ENCODE measurements at regions not wholly inside any gene's neighbourhood (a gene's known extent, or its start where the extent isn't known, plus 50 kb on each side); places are given as distances from the start of the nearest gene placed in this dataset.
A peak's percentile ranks its signal among the peaks of the same experiment; 100 is the strongest.
"Not testable (repeated sequence)": the region's sequence is repeated elsewhere in the genome, so short reads cannot be mapped to it uniquely, and the experiment has no call there.

GRCh38 chr4:189655817-189656216 lies 284.9 kb upstream of the FRG1 start:
- DNase-seq, result not testable (repeated sequence)

GRCh38 chr4:189656641-189657040 lies 284.0 kb upstream of the FRG1 start:
- DNase-seq, result peak; percentile 56

- peak; percentile 95 for DNase-seq
Observed at GRCh38 chr4:189658259-189658658, 282.4 kb upstream of the FRG1 start.

- DNase-seq, result peak; percentile 64
Observed at GRCh38 chr4:189658831-189659230, 281.8 kb upstream of the FRG1 start.

- DNase-seq, result no peak
Observed at GRCh38 chr4:189659287-189659686, 281.4 kb upstream of the FRG1 start.

GRCh38 chr4:189660722-189661360 lies 279.8 kb upstream of the FRG1 start:
- DNase-seq, result no peak

GRCh38 chr4:189664693-189665250 lies 275.9 kb upstream of the FRG1 start:
- no peak for DNase-seq

GRCh38 chr4:189665712-189666305 lies 274.9 kb upstream of the FRG1 start:
- not testable (repeated sequence) for DNase-seq

- DNase-seq, result not testable (repeated sequence)
Observed at GRCh38 chr4:189667386-189667785, 273.3 kb upstream of the FRG1 start.

GRCh38 chr4:189697675-189698245 lies 242.9 kb upstream of the FRG1 start:
- not testable (repeated sequence) for DNase-seq

GRCh38 chr4:189703000-189703399 lies 237.7 kb upstream of the FRG1 start:
- not testable (repeated sequence) for DNase-seq

- not testable (repeated sequence) for DNase-seq
Observed at GRCh38 chr4:189706821-189707220, 233.9 kb upstream of the FRG1 start.

- not testable (repeated sequence) for DNase-seq
Observed at GRCh38 chr4:189707227-189707626, 233.4 kb upstream of the FRG1 start.

- not testable (repeated sequence) for DNase-seq
Observed at GRCh38 chr4:189711956-189712355, 228.7 kb upstream of the FRG1 start.

- DNase-seq, result not testable (repeated sequence)
Observed at GRCh38 chr4:189721016-189721993, 219.4 kb upstream of the FRG1 start.

- not testable (repeated sequence) for DNase-seq
Observed at GRCh38 chr4:189722324-189723003, 218.2 kb upstream of the FRG1 start.

- not testable (repeated sequence) for DNase-seq
Observed at GRCh38 chr4:189727982-189728638, 212.6 kb upstream of the FRG1 start.

GRCh38 chr4:189731989-189732388 lies 208.7 kb upstream of the FRG1 start:
- DNase-seq, result not testable (repeated sequence)

- DNase-seq, result not testable (repeated sequence)
Observed at GRCh38 chr4:189733507-189733906, 207.2 kb upstream of the FRG1 start.

GRCh38 chr4:189734648-189735267 lies 205.9 kb upstream of the FRG1 start:
- not testable (repeated sequence) for DNase-seq

- DNase-seq, result not testable (repeated sequence)
Observed at GRCh38 chr4:189736656-189737055, 204.0 kb upstream of the FRG1 start.

All from GF-D8 (cell line).